A673 (cell line): ENCODE measurements at regions not wholly inside any gene's neighbourhood (a gene's known extent, or its start where the extent isn't known, plus 50 kb on each side); places are given as distances from the start of the nearest gene placed in this dataset.

Experiments used
- BruUV-seq: library from RNA; stranded (reverse); fragments of 400-500 nt; replicated peaks from 2 replicates; lab custom pipeline; 2021; lab: Mats Ljungman, UMichigan
- CTCF ChIA-PET: fragments of 300-600 bp; sonication (Branson Sonifier 250); formaldehyde crosslinking; loops from one replicate; lab custom pipeline; 2022; ENCODE audit warnings: antibody characterized with exemption; lab: Charles Lee
- POLR2A ChIA-PET: fragments of 300-600 bp; sonication (Branson Sonifier 250); formaldehyde crosslinking; loops from one replicate; lab custom pipeline; 2022; ENCODE audit warnings: antibody characterized with exemption; ENCODE audit not compliant: low non-redundant PET; lab: Charles Lee
- DNase-seq: peaks from one replicate; pipeline ENCODE4 v3.0.0-alpha.2; 2015; ENCODE audit warnings: low spot score
- H3K27ac ChIP-seq: fragments of 200-600 bp; sonication (generic); 2 replicates; pipeline ENCODE4 v1.5.1; 2016; ENCODE audit warnings: mixed run types, low read depth, mild to moderate bottlenecking, mixed read lengths, antibody characterized with exemption, low read length; ENCODE audit not compliant: poor library complexity, severe bottlenecking
- H3K27me3 ChIP-seq: fragments of 200-600 bp; sonication (generic); replicated peaks from 2 replicates; pipeline ENCODE4 v1.6.1; 2017; ENCODE audit warnings: mixed run types, low read depth, mild to moderate bottlenecking, mixed read lengths, antibody characterized with exemption, low read length; ENCODE audit not compliant: insufficient read depth, poor library complexity
- H3K36me3 ChIP-seq: fragments of 200-600 bp; sonication (generic); 2 replicates; pipeline ENCODE4 v1.6.1; 2016; ENCODE audit warnings: mixed run types, mild to moderate bottlenecking, mixed read lengths, antibody characterized with exemption, low read length; ENCODE audit not compliant: insufficient read depth, poor library complexity, severe bottlenecking
- H3K4me1 ChIP-seq: fragments of 200-600 bp; sonication (generic); 2 replicates; pipeline ENCODE4 v1.6.1; 2017; ENCODE audit warnings: mixed run types, mild to moderate bottlenecking, mixed read lengths, antibody characterized with exemption, low read length; ENCODE audit not compliant: insufficient read depth, poor library complexity, severe bottlenecking
- H3K4me3 ChIP-seq: fragments of 200-600 bp; sonication (generic); 2 replicates; pipeline ENCODE4 v1.5.1; 2016; ENCODE audit warnings: low read depth, mixed run types, mild to moderate bottlenecking, mixed read lengths, low read length; ENCODE audit not compliant: poor library complexity, severe bottlenecking
- H3K9me3 ChIP-seq: fragments of 200-600 bp; sonication (generic); 2 replicates; pipeline ENCODE4 v1.6.1; 2016; ENCODE audit warnings: mixed run types, low read depth, mild to moderate bottlenecking, mixed read lengths, antibody characterized with exemption, low read length; ENCODE audit not compliant: poor library complexity, severe bottlenecking
- EZH2 ChIP-seq: fragments of 200-600 bp; sonication (generic); IDR thresholded peaks from 2 replicates; pipeline ENCODE4 v1.6.1; 2017; ENCODE audit warnings: borderline replicate concordance, low read depth, mild to moderate bottlenecking, mixed read lengths, antibody characterized with exemption, low read length; ENCODE audit not compliant: poor library complexity, severe bottlenecking
- intact Hi-C: fragments of 100-400 bp; cut with micrococcal nuclease; formaldehyde crosslinking; loops from one replicate; pipeline ENCODE4 v1.10.0; 2022; ENCODE audit not compliant: unreplicated experiment
- TF ChIP-seq, protein P1 (sequence below): fragments of 300-800, 200-600 bp; sonication (generic); conservative IDR thresholded peaks from 2 replicates; pipeline ENCODE4 v1.5.1; 2017; ENCODE audit warnings: low read depth, mild to moderate bottlenecking, antibody characterized with exemption, low read length, moderate library complexity, mixed read lengths

- H3K36me3 ChIP-seq = no peaks in the 10 kb centered on the region
- no peaks in the 10 kb centered on the region for H3K4me1 ChIP-seq
- TF ChIP-seq EZH2 = no peak
- POLR2A ChIA-PET = no interaction called here
- no TSS peak for BruUV-seq
- H3K27me3 ChIP-seq = no peaks in the 10 kb centered on the region
- DNase-seq = no peak
- H3K4me3 ChIP-seq = no peak overlapping the region
- CTCF ChIA-PET = no interaction called here
- intact Hi-C loops = no loop called here
- H3K27ac ChIP-seq = no peak overlapping the region
- no peaks in the 10 kb centered on the region for H3K9me3 ChIP-seq
Observed at GRCh38 chr10:55141892-55142291, 340.9 kb upstream of the PCDH15 start.

DNA sequence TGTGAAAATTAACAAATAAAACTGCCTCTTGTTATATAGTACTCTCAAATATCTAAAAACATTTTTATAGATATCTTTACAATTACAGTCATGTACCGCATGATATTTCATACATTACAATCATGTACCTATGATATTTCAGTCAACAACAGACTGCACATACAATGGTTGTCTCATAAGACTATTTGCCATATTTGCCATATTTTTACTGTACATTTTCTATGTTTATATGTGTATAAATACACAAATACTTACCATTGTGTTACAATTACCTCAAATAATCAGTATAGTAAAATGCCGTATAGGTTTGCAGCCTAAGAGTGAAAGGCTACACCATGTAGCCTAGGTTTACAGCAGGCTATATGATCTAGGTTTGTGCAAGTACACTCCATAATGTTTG lies 336.0 kb upstream of the PCDH15 start:
- TF ChIP-seq, protein P1, sequence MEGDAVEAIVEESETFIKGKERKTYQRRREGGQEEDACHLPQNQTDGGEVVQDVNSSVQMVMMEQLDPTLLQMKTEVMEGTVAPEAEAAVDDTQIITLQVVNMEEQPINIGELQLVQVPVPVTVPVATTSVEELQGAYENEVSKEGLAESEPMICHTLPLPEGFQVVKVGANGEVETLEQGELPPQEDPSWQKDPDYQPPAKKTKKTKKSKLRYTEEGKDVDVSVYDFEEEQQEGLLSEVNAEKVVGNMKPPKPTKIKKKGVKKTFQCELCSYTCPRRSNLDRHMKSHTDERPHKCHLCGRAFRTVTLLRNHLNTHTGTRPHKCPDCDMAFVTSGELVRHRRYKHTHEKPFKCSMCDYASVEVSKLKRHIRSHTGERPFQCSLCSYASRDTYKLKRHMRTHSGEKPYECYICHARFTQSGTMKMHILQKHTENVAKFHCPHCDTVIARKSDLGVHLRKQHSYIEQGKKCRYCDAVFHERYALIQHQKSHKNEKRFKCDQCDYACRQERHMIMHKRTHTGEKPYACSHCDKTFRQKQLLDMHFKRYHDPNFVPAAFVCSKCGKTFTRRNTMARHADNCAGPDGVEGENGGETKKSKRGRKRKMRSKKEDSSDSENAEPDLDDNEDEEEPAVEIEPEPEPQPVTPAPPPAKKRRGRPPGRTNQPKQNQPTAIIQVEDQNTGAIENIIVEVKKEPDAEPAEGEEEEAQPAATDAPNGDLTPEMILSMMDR = no peak
- no peak for TF ChIP-seq EZH2
- POLR2A ChIA-PET = no interaction called here
- Histone ChIP-seq H3K27ac (no peak overlapping the region), H3K36me3 (no peaks in the 10 kb centered on the region), H3K4me3 (no peak overlapping the region), H3K4me1 (no peaks in the 10 kb centered on the region), H3K27me3 (no peaks in the 10 kb centered on the region), H3K9me3 (no peaks in the 10 kb centered on the region)
- intact Hi-C loops = no loop called here
- DNase-seq = no peak
- CTCF ChIA-PET = no interaction called here
- BruUV-seq = no TSS peak

- H3K4me3 ChIP-seq = no peak overlapping the region
- ChIA-PET CTCF (no interaction called here), POLR2A (no interaction called here)
- H3K9me3 ChIP-seq = no peaks in the 10 kb centered on the region
- intact Hi-C loops = no loop called here
- no peaks in the 10 kb centered on the region for H3K4me1 ChIP-seq
- no peak overlapping the region for H3K27ac ChIP-seq
- TF ChIP-seq EZH2 = no peak
- TF ChIP-seq, protein P1 = no peak
- H3K36me3 ChIP-seq = no peaks in the 10 kb centered on the region
- H3K27me3 ChIP-seq = no peaks in the 10 kb centered on the region
- no TSS peak for BruUV-seq
- no peak for DNase-seq
Observed at GRCh38 chr10:55104738-55105137, 303.7 kb upstream of the PCDH15 start.

DNA sequence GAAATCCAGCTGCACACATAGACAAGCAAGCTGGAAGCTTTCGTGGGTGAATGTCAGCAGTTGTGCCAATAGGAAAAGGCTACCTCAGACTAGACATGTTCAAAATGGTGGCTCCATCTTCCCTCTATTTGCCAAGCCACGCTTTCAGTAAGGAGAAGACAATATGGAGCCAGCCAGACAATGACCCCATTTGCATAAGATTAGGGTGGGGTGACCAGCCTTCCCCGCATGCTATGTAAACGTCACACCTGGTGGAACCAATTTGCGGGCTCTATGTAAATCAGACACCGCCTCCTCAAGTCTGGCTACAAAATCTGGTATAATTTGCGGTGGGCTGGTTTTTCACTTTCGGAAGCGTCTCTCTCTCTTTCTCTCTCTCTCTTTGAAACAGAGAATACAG lies 297.4 kb upstream of the PCDH15 start:
- CTCF ChIA-PET = no interaction called here
- Histone ChIP-seq H3K27me3 (no peaks in the 10 kb centered on the region), H3K9me3 (no peaks in the 10 kb centered on the region), H3K36me3 (no peaks in the 10 kb centered on the region), H3K4me3 (no peak overlapping the region), H3K27ac (no peak overlapping the region), H3K4me1 (no peaks in the 10 kb centered on the region)
- no TSS peak for BruUV-seq
- TF ChIP-seq, protein P1 = no peak
- no peak for TF ChIP-seq EZH2
- intact Hi-C loops = no loop called here
- POLR2A ChIA-PET = no interaction called here
- DNase-seq = no peak
